ENCODE measurements at regions not wholly inside any gene's neighbourhood (a gene's known extent, or its start where the extent isn't known, plus 50 kb on each side); places are given as distances from the start of the nearest gene placed in this dataset.

DNA sequence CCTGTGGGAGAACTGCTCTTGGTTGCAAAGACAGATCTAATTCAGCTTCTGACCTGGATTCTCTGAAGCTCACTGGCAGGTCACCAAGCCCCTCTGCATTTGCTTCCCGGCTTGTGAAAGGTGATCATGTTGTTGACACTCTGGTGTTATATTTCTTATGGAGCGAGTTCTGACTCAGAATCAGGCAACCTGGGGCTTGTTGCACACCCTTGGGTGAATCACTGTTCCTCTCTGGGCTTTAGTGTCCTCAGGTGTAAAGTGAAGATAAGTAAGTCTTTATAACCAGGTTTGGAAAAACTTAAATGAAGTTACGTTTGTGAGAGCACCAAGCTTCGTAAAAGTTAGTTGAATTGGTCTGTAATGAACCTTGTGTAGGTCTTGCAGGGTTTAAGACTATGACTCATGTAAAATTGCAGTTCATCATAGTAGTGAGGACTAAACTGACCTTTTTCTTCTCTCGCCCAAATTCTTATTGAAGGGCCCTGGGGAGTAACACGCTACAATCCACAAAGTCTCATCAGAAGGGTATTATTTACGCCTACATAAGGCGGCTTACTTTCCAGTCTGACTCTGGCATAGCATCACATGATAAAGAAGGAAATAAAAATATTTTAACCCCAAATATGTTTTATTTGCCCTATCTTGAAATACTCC, 218.6 kb downstream of the TMEM38B start:
- TF ChIP-seq ZFP3 (CRISPR knock-in tag; IDR thresholded peaks at IDR 0.05), result no peak
- TF ChIP-seq ZC3H10 (CRISPR knock-in tag; IDR thresholded peaks at IDR 0.05), result no peak
- TF ChIP-seq ESRRG (CRISPR knock-in tag; IDR thresholded peaks at IDR 0.05), result no peak
- TF ChIP-seq, protein P1, sequence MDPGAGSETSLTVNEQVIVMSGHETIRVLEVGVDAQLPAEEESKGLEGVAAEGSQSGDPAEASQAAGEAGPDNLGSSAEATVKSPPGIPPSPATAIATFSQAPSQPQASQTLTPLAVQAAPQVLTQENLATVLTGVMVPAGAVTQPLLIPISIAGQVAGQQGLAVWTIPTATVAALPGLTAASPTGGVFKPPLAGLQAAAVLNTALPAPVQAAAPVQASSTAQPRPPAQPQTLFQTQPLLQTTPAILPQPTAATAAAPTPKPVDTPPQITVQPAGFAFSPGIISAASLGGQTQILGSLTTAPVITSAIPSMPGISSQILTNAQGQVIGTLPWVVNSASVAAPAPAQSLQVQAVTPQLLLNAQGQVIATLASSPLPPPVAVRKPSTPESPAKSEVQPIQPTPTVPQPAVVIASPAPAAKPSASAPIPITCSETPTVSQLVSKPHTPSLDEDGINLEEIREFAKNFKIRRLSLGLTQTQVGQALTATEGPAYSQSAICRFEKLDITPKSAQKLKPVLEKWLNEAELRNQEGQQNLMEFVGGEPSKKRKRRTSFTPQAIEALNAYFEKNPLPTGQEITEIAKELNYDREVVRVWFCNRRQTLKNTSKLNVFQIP (CRISPR knock-in tag; IDR thresholded peaks at IDR 0.05; ENCODE audit: borderline replicate concordance, low read depth), result no peak
